Epithelial cell of proximal tubule (primary cell): ENCODE measurements at regions not wholly inside any gene's neighbourhood (a gene's known extent, or its start where the extent isn't known, plus 50 kb on each side); places are given as distances from the start of the nearest gene placed in this dataset.

Source experiments
- DNase-seq: peaks from one replicate; pipeline ENCODE4 v3.0.0-alpha.2; 2011; ENCODE audit warnings: low read depth
- H3K4me3 ChIP-seq: 2 replicates; pipeline ENCODE4 v1.5.1; 2011; ENCODE audit warnings: low read depth, mild to moderate bottlenecking, low read length
- TF ChIP-seq, protein P1 (sequence below): conservative IDR thresholded peaks from 2 replicates; pipeline ENCODE4 v1.5.1; 2012; ENCODE audit warnings: low read depth, mild to moderate bottlenecking, low read length

DNA sequence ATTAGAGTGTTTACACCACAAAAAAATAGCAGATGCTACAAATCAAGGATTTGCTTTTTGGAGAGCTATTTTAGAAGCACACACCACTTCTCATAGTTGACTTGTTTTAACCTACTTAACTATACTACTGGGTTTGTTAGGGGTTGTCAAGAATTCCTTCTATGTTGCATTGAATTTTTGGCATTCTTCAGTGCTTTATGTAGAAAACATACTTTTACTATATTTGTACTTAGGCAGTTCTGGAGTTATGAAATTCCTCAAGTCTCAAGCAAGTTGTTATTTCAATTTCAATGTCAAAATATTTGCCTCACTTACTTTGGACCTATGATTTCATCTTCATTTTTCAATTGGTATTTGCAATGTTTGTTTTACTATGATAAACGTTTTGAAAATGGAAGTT is 449.6 kb downstream of the GLUD2 start:
- H3K4me3 ChIP-seq: no peak overlapping the region
- TF ChIP-seq, protein P1, sequence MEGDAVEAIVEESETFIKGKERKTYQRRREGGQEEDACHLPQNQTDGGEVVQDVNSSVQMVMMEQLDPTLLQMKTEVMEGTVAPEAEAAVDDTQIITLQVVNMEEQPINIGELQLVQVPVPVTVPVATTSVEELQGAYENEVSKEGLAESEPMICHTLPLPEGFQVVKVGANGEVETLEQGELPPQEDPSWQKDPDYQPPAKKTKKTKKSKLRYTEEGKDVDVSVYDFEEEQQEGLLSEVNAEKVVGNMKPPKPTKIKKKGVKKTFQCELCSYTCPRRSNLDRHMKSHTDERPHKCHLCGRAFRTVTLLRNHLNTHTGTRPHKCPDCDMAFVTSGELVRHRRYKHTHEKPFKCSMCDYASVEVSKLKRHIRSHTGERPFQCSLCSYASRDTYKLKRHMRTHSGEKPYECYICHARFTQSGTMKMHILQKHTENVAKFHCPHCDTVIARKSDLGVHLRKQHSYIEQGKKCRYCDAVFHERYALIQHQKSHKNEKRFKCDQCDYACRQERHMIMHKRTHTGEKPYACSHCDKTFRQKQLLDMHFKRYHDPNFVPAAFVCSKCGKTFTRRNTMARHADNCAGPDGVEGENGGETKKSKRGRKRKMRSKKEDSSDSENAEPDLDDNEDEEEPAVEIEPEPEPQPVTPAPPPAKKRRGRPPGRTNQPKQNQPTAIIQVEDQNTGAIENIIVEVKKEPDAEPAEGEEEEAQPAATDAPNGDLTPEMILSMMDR: no peak
- DNase-seq: no peak

DNA sequence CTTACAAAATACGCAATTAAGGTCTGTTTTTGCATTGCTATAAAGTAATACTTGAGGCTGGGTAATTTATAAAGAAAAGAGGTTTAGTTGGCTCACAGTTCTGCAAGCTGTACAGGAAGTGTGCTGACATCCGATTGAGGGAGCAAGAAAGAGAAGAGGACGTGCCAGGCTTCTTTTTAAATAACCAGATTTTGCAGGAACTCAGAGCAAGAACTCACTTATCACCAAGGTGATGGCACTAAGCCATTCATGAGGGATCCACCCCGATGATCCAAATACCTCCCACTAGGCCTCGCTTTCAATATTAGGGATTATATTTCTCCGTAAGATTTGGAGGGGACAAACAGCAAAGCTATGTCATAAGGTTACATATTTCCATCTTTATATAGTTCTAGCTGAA is 456.7 kb downstream of the GLUD2 start:
- no peak overlapping the region for H3K4me3 ChIP-seq

DNA sequence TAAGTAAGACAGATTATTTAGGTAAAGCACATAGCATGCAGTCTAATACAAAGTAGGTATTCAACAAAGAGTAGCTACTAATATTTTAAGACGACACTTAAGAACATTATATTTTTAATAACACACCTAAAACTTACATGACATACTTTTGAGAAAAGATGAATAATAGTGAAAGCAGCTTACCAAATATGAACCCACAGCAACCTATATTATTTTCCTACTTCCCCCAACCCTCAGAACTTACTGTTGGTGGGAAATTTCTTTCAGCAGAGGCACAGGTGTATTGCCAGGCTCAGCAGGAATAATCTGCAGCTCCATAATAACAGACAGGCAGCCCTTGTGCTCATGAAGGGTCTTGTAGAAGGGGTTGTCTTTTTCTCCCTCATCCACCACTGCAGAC is 498.9 kb downstream of the GLUD2 start:
- DNase-seq: no peak
- H3K4me3 ChIP-seq: no peak overlapping the region
- TF ChIP-seq, protein P1: no peak

More for the DNA sequence above, 456.7 kb downstream of the GLUD2 start:
- TF ChIP-seq, protein P1: no peak
- no peak for DNase-seq

DNA sequence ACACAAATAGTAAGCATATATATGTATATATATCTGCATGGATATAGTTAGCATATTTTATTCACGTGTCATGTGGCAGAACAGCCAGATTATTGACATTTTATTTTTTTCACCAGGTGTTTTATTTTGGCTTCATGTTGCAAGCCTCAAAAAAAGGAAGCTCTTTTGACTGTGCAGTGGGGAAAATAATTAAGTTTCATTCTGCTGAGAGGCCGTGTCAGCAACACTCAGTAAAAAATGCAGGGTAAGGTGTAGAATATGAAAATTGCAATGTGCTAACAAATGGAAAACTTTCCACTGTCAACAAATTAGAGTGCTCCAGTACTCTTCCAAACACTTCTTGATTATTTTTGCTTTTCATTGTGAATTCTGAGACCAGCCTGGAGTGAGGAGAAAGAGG is 511.5 kb downstream of the GLUD2 start:
- TF ChIP-seq, protein P1: no peak
- no peak overlapping the region for H3K4me3 ChIP-seq
- no peak for DNase-seq

DNA sequence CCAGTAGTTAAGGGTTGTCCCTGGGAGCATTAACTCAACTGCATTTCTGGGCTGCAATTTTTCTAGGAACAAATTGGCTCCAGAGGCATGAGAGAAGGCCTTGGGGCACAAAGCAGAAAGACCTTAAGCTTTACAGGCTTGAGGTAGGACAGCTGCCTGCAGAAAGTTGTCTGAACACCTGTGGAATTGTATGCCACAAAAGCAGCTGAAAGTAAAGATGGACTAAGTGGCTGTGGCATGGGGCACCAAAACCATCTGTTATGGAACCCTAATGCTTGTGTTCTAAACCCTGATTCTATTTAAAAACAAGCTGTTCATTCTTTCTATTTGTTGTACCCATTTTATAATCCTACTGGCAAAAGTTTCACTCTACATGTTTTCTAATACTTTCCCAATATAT is 515.2 kb downstream of the GLUD2 start:
- DNase-seq: no peak
- TF ChIP-seq, protein P1: no peak
- no peak overlapping the region for H3K4me3 ChIP-seq

DNA sequence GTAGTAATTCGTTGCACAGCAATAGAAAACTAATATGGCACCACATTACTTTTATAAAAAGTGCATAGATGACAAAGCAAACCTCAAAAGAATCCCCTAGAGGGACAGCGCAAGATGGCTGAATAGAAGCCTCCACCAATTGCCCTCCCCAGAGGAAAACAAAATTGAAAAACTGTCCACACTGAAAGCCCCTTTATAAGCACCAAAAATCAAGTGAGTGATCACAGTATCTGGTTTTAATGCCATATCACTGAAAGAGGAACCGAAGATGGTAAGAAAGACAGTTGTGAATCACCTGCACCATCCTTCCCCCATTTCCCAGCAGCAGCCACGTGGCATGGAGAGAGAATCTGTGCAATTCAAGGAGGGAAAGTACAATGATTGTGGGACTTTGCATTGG is 522.2 kb downstream of the GLUD2 start:
- no peak overlapping the region for H3K4me3 ChIP-seq
- TF ChIP-seq, protein P1: no peak
- DNase-seq: no peak

DNA sequence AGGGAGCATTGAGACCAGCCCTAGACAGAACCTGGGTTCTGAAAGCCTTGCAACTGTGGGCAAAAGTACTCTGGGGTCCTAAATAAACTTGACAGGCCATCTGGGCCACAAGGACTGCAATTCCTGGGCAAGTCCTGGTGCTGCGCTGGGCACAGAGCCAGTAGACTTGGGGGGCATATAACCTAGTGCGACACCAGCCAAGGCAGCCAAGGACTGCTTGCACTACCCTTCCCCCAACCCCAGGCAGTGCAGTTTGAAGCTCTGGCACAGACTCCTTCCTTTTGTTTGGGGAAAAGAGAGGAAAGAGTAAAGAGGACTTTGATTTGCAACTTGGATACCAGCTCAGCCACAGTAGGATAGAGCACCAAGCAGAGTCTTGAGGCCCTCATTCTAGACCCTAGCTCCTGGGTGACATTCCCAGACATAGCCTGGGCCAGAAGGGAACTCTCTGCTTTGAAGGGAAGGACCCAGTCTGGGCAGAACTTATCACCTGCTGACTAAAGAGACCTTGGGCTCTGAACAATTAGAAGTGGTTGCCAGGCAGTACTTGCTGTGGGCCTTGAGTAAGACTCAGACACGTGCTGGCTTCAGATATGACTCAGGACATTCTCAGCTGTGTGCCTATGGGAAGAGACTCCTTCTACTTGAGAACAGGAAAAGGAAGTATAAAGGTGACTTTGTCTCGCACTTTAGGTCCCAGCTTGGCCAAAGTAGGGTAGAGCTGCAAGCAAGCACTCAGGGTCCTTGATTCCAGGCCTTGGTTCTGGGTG is 522.8 kb downstream of the GLUD2 start:
- DNase-seq: no peak
- H3K4me3 ChIP-seq: no peak overlapping the region
- TF ChIP-seq, protein P1: no peak
